ENCODE measurements at regions not wholly inside any gene's neighbourhood (a gene's known extent, or its start where the extent isn't known, plus 50 kb on each side); places are given as distances from the start of the nearest gene placed in this dataset.

DNA sequence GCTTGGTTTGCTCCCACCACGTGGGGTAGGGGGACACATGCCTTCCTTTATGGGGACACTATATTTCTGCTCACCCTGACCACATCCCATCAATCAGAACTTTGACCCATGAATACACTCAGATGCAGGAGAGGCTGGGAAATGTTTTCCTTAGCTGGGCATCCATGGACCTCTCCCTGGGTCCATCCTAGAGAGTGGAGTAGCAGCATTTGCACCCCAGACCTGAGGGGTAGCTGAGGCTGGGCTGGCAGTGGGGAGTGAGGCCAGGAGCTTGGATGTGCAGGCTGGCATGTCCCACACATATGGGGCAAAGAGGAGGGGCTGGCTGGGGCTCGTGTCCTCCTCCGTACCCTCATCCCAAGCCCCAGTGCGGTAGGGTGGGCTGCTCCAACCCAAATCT, 152.8 kb downstream of the TM9SF2 start:
- H3K4me3 ChIP-seq = no peak overlapping the region
- no peaks in the 10 kb centered on the region for H3K36me3 ChIP-seq
- no peak overlapping the region for H3K9ac ChIP-seq (ENCODE audit: low read depth in 2 of 2, low read length in 2 of 2)
- DNase-seq = peak; percentile 6
- intact Hi-C loops (cut with DNase I) = no loop called here
- TF ChIP-seq, protein P1, sequence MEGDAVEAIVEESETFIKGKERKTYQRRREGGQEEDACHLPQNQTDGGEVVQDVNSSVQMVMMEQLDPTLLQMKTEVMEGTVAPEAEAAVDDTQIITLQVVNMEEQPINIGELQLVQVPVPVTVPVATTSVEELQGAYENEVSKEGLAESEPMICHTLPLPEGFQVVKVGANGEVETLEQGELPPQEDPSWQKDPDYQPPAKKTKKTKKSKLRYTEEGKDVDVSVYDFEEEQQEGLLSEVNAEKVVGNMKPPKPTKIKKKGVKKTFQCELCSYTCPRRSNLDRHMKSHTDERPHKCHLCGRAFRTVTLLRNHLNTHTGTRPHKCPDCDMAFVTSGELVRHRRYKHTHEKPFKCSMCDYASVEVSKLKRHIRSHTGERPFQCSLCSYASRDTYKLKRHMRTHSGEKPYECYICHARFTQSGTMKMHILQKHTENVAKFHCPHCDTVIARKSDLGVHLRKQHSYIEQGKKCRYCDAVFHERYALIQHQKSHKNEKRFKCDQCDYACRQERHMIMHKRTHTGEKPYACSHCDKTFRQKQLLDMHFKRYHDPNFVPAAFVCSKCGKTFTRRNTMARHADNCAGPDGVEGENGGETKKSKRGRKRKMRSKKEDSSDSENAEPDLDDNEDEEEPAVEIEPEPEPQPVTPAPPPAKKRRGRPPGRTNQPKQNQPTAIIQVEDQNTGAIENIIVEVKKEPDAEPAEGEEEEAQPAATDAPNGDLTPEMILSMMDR (IDR thresholded peaks at IDR 0.05) = no peak
- H3K9me3 ChIP-seq = no peaks in the 10 kb centered on the region
- no peaks in the 10 kb centered on the region for H3K4me1 ChIP-seq
- no peaks in the 10 kb centered on the region for H3K27me3 ChIP-seq
- no peak overlapping the region for H3K27ac ChIP-seq

DNA sequence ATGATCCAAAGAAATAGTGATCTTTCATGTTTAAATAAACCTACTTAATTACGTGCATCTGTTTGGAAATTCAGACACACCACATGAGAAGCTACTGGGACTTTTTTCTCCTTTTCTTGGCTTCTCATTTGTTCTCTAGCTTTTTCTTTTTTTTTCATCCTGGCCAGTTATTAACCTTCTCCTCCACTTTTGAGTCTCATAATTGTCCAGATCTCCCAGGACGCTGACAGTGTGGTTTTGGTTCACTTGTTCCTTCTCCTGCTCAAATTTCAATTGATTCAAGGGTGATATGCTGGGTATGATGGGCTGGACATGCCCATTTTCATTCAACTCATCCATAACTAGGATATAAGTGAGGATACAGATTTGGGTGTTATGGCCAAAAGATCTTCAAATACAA, 152.3 kb downstream of the TM9SF2 start:
- Histone ChIP-seq H3K4me3 (no peak overlapping the region), H3K9me3 (no peaks in the 10 kb centered on the region), H3K36me3 (no peaks in the 10 kb centered on the region), H3K9ac (ENCODE audit: low read depth in 2 of 2, low read length in 2 of 2) (no peak overlapping the region), H3K27ac (no peak overlapping the region), H3K4me1 (no peaks in the 10 kb centered on the region), H3K27me3 (no peaks in the 10 kb centered on the region)
- intact Hi-C loops (cut with DNase I) = no loop called here
- TF ChIP-seq, protein P1 (IDR thresholded peaks at IDR 0.05) = no peak
- DNase-seq = no peak

DNA sequence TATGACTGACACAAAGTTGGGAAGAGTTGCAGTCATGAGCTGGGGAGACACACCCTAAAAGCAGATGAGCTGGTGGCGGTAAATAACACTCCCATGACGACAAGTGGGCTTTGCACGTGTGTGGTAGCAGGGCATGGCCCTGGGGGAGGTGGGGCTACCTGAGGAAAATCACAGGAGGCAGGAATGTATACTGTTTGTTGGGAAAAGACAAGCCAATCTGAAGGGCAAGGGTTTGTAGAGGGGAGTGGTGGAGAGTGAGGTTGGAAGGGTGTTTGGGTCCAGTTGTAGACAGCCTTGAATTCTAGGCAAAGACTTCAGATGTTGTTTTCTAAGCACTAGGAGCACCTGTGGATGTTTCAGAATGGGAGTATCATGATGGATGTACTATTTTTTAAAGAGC, 151.6 kb downstream of the TM9SF2 start:
- Histone ChIP-seq H3K9ac (ENCODE audit: low read depth in 2 of 2, low read length in 2 of 2) (no peak overlapping the region), H3K27ac (no peak overlapping the region), H3K4me1 (no peaks in the 10 kb centered on the region), H3K4me3 (no peak overlapping the region), H3K9me3 (no peaks in the 10 kb centered on the region), H3K36me3 (no peaks in the 10 kb centered on the region), H3K27me3 (no peaks in the 10 kb centered on the region)
- intact Hi-C loops (cut with DNase I) = no loop called here
- no peak for DNase-seq
- TF ChIP-seq, protein P1 (IDR thresholded peaks at IDR 0.05) = no peak

DNA sequence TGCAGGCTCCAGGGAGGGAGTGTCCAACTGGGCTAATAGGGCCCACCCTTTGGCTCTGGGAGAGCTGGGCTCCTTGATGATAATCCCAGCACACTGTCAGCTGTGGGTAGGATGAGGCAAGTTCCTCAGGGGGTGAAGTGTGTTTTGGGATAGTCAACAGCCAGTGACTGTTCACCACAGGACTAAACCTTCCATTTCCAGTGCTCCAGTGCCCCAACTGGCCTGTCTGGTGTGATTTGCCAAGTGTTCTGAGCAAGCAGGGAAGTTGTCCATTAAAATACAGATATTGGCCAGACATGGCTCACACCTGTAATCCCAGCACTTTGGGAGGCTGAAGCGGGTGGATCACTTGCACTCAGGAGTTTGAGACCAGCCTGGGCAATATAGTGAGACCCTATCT, 150.9 kb downstream of the TM9SF2 start:
- TF ChIP-seq, protein P1 (IDR thresholded peaks at IDR 0.05) = no peak
- intact Hi-C loops (cut with DNase I) = no loop called here
- Histone ChIP-seq H3K9ac (ENCODE audit: low read depth in 2 of 2, low read length in 2 of 2) (no peak overlapping the region), H3K4me1 (no peaks in the 10 kb centered on the region), H3K27me3 (no peaks in the 10 kb centered on the region), H3K27ac (no peak overlapping the region), H3K9me3 (no peaks in the 10 kb centered on the region), H3K4me3 (no peak overlapping the region), H3K36me3 (no peaks in the 10 kb centered on the region)
- DNase-seq = peak; percentile 11

DNA sequence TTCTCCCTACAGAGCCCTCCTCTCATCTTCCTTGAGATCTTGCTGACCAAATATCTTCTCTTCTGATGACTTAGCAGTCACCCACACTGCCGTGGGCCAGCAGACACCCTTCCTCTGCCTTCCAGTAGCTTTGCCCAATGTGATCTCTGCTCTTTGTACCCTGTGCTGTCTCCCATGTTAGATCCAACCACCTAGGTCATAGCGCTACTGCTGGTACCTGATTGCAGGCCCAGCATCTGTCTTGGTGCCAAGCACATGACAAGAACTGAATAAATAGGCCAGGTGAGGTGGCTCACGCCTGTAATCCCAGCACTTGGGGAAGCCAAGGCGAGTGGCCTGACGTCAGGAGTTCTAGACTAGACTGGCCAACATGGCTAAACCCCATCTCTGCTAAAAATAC, 149.7 kb downstream of the TM9SF2 start:
- H3K9me3 ChIP-seq = no peaks in the 10 kb centered on the region
- no peak overlapping the region for H3K9ac ChIP-seq (ENCODE audit: low read depth in 2 of 2, low read length in 2 of 2)
- TF ChIP-seq, protein P1 (IDR thresholded peaks at IDR 0.05) = no peak
- intact Hi-C loops (cut with DNase I) = no loop called here
- no peak overlapping the region for H3K27ac ChIP-seq
- DNase-seq = no peak
- H3K36me3 ChIP-seq = no peaks in the 10 kb centered on the region
- no peaks in the 10 kb centered on the region for H3K27me3 ChIP-seq
- no peak overlapping the region for H3K4me3 ChIP-seq
- H3K4me1 ChIP-seq = no peaks in the 10 kb centered on the region

DNA sequence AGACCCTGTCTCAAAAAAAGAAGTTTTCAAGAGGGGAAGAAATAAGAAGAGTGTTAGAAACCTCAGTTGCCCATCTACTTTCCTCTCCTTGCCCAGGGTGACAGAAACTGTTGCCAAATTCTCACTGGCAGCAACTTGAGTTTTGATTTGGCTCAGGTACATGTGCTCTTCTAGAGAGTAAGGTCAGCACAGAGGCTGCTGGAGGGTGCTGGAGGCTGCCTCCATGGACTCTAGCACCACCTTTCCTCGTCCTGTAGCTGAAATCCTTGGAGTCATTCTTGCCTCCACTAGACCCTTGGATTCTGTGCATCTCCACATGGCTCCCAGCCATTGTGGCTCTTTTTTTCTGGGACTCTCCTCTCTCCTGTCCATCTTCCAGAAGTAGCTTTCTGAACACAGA, 149.1 kb downstream of the TM9SF2 start:
- intact Hi-C loops (cut with DNase I) = no loop called here
- DNase-seq = no peak
- TF ChIP-seq, protein P1 (IDR thresholded peaks at IDR 0.05) = no peak

More for the DNA sequence above, 149.1 kb downstream of the TM9SF2 start:
- Histone ChIP-seq H3K36me3 (no peaks in the 10 kb centered on the region), H3K9ac (ENCODE audit: low read depth in 2 of 2, low read length in 2 of 2) (no peak overlapping the region), H3K27me3 (no peaks in the 10 kb centered on the region), H3K9me3 (no peaks in the 10 kb centered on the region), H3K4me3 (no peak overlapping the region), H3K27ac (no peak overlapping the region), H3K4me1 (no peaks in the 10 kb centered on the region)
